Activated naive CD4-positive, alpha-beta T cell treated with anti-CD3 and anti-CD28 coated beads, Interleukin-2, amount 10 ng/mL, durations not matched to agents 7 days and 5 days (primary cell): ENCODE measurements at regions not wholly inside any gene's neighbourhood (a gene's known extent, or its start where the extent isn't known, plus 50 kb on each side); places are given as distances from the start of the nearest gene placed in this dataset.
"Not testable (repeated sequence)": the region's sequence is repeated elsewhere in the genome, so short reads cannot be mapped to it uniquely, and the experiment has no call there.

Source experiments
- CTCF ChIA-PET: fragments of 350-600 bp; sonication (Branson Sonifier 250); formaldehyde crosslinking; loops from one replicate; lab custom pipeline; 2021; ENCODE audit warnings: antibody characterized with exemption; lab: Charles Lee
- DNase-seq: peaks from one replicate; pipeline ENCODE4 v3.0.0-alpha.2; 2020
- H3K27ac Mint-ChIP-seq: one replicate; pipeline ENCODE4 v1.8.0; 2021; ENCODE audit warnings: mild to moderate bottlenecking, moderate library complexity, mixed read lengths
- H3K27me3 Mint-ChIP-seq: one replicate; pipeline ENCODE4 v1.8.0; 2021; ENCODE audit warnings: mild to moderate bottlenecking, mixed read lengths
- H3K36me3 Mint-ChIP-seq: one replicate; pipeline ENCODE4 v1.8.0; 2021; ENCODE audit warnings: mixed read lengths
- H3K4me1 Mint-ChIP-seq: one replicate; pipeline ENCODE4 v1.8.0; 2021; ENCODE audit warnings: mixed read lengths
- H3K4me3 Mint-ChIP-seq: one replicate; pipeline ENCODE4 v1.8.0; 2021; ENCODE audit warnings: mild to moderate bottlenecking, moderate library complexity, mixed read lengths
- H3K9me3 Mint-ChIP-seq: one replicate; pipeline ENCODE4 v1.8.0; 2021; ENCODE audit warnings: mixed read lengths

GRCh38 chr2:239819091-239819973 lies 205.8 kb downstream of the NDUFA10 start:
- Mint-ChIP-seq H3K27ac (no peak overlapping the region), H3K4me3 (no peak overlapping the region), H3K27me3 (peaks cover 23% of the 10 kb centered on the region), H3K4me1 (no peaks in the 10 kb centered on the region), H3K9me3 (no peaks in the 10 kb centered on the region), H3K36me3 (no peaks in the 10 kb centered on the region)
- no peak for DNase-seq
- CTCF ChIA-PET = no interaction called here

DNA sequence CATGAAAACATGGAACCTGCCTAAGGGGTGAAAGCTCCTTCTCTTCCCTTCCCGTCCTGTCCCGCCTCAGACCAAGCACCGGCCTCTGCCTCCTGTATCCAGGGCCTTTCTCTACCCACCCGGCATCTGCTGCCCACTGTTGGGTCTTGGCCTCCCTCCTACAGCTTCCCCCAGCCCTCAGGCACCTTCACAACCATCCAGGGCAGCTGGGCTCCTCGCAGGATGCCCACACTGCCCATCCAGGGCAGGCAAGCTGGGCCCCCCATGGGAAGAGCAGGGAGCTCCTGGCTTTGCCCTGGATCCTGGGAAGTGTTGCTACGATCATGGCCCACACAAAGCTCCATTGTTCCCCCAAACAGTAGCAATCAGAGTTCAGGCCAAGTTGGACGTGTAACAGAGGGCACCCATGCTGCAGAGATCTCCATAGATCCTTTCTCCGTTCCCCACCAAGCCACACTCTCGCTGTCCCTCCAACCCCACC lies 206.6 kb downstream of the NDUFA10 start:
- H3K27ac Mint-ChIP-seq = no peak overlapping the region
- CTCF ChIA-PET = no interaction called here

DNA sequence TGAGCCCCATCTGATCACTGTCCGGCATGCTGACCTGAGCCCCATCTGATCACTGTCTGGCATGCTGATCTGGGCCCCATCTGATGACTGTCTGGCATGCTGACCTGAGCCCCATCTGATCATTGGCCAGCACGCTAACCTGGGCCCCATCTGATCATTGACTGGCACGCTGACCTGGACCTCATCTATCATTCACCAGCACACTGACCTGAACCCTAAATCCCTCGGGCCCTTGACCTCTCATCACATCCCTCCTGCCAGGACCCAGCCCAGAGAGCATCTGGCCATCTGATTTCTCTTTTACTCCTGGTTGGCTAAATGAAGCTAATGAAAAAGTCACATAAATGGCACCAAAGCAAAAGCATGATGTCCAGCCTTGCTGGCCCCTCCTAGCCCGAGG lies 207.1 kb downstream of the NDUFA10 start:
- Mint-ChIP-seq H3K9me3 (no peaks in the 10 kb centered on the region), H3K27me3 (peaks cover 21% of the 10 kb centered on the region), H3K4me3 (no peak overlapping the region), H3K36me3 (no peaks in the 10 kb centered on the region), H3K27ac (no peak overlapping the region), H3K4me1 (no peaks in the 10 kb centered on the region)
- DNase-seq = no peak
- CTCF ChIA-PET = no interaction called here

More for the DNA sequence above, 206.6 kb downstream of the NDUFA10 start:
- Mint-ChIP-seq H3K36me3 (no peaks in the 10 kb centered on the region), H3K4me3 (no peak overlapping the region), H3K9me3 (no peaks in the 10 kb centered on the region), H3K4me1 (no peaks in the 10 kb centered on the region), H3K27me3 (peaks cover 21% of the 10 kb centered on the region)
- no peak for DNase-seq

- CTCF ChIA-PET, H3K27ac Mint-ChIP-seq, H3K36me3 Mint-ChIP-seq, H3K4me3 Mint-ChIP-seq, DNase-seq, H3K9me3 Mint-ChIP-seq, H3K4me1 Mint-ChIP-seq: not testable (repeated sequence)
- H3K27me3 Mint-ChIP-seq = peaks cover 21% of the 10 kb centered on the region
Measured at GRCh38 chr2:239817468-239818031, 207.6 kb downstream of the NDUFA10 start.

DNA sequence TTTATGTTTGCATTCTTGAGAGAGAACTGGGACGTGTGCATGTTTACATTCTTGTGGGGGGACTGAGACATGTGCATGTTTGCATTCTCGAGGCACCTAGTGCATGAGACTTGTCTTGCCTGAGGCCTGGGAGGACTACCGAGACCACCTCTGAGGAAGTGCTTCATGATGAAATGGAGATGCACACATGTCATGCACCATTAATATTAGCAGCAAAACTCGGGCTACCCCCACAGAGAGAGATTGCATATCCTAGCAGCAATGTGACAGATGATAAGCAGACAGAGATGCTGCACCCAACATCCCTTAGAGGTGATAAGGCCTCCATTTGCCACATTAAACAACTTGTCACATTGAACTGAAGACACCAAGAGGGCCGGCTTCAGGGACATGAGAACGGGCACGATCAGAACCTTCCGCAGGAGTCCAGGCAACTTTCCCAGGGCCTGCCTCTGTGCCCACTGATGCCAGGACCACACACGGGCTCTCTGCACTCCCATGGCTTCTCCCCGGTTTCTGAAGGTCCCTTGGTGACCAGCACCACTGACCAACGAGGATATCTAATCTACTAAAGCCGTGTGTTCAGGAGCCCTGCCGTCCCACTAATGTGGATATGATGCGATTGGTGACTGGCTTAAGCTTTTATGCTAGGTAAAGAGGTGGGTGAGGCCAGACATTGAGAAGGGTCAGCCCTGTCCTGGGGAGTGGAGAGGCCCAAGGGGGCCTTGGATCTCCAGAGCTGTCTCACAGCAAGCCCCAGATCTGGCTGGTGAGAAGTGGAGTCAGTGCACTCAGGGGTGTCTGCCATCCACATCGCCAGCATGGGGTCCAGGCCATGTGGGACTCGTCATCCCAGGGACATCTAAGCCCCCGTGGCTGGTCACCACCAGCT lies 208.3 kb downstream of the NDUFA10 start:
- Mint-ChIP-seq H3K9me3 (no peaks in the 10 kb centered on the region), H3K36me3 (no peaks in the 10 kb centered on the region), H3K4me1 (no peaks in the 10 kb centered on the region), H3K27ac (no peak overlapping the region), H3K27me3 (peaks cover 17% of the 10 kb centered on the region), H3K4me3 (no peak overlapping the region)
- DNase-seq = no peak
- CTCF ChIA-PET = no interaction called here

DNA sequence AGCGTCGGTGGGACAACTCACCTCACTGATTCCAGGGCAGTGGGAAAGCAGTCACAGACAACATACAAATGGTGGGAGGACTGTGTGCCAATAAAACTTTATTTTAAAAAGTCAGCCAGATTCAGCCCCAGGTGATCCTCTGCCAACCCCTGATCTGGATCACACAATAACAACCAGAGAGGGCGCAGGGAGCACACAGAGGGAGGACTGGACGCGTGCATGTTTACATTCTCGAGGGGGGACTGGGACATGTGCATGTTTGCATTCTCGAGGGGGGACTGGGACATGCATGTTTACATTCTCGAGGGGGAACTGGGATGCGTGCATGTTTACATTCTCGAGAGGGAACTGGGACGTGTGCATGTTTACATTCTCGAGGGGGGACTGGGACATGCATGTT lies 209.5 kb downstream of the NDUFA10 start:
- Mint-ChIP-seq H3K9me3 (no peaks in the 10 kb centered on the region), H3K27ac (no peak overlapping the region), H3K4me3 (no peak overlapping the region), H3K36me3 (no peaks in the 10 kb centered on the region), H3K4me1 (no peaks in the 10 kb centered on the region), H3K27me3 (peaks cover 7% of the 10 kb centered on the region)
- DNase-seq = no peak
- CTCF ChIA-PET = no interaction called here

- no peak overlapping the region for H3K27ac Mint-ChIP-seq
- peaks cover 4% of the 10 kb centered on the region for H3K27me3 Mint-ChIP-seq
- H3K4me1 Mint-ChIP-seq = no peaks in the 10 kb centered on the region
- no peaks in the 10 kb centered on the region for H3K9me3 Mint-ChIP-seq
- CTCF ChIA-PET = no interaction called here
- DNase-seq = no peak
- H3K4me3 Mint-ChIP-seq = no peak overlapping the region
- no peaks in the 10 kb centered on the region for H3K36me3 Mint-ChIP-seq
Measured at GRCh38 chr2:239814861-239815601, 210.1 kb downstream of the NDUFA10 start.

- Mint-ChIP-seq H3K27me3 (no peaks in the 10 kb centered on the region), H3K4me1 (no peaks in the 10 kb centered on the region), H3K4me3 (no peak overlapping the region), H3K36me3 (no peaks in the 10 kb centered on the region), H3K9me3 (no peaks in the 10 kb centered on the region), H3K27ac (no peak overlapping the region)
- CTCF ChIA-PET = no interaction called here
- DNase-seq = no peak
Measured at GRCh38 chr2:239814116-239814860, 210.9 kb downstream of the NDUFA10 start.

DNA sequence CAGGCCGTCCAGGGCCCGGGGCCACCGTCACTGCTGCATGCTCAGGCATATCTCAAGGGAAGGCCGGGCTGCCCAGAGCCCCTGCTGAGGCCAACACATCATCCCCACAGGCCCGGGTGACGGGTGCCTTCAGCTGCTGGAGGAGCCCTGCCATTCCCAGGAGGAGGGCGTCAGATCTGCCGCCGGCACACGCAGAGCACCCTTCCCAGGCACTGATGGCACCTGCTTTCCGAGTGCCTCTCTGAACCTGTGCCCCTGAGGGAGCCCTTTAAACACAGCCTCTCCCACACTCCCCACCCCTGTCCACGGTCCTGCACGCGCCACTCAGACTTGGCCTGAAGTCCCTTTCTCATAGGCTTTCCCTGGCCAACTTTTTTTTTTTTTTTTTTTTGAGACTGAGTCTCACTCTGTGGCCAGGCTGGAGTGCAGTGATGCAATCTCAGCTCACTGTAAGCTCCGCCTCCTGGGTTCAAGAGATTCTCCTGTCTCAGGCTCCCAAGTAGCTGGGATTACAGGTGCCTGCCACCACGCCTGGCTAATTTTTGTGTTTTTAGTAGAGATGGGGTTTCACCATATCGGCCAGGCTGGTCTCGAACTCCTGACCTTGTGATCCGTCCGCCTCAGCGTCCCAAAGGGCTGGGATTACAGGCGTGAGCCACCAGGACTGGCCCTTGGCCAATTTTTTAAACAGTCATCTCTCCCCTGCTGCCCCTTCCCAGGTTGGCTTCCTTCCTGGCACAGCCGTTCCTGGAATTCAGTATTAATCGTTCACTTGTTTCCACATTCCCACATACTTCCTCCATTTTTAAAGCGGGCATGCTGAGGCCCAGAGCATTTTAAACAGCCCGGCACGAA lies 211.7 kb downstream of the NDUFA10 start:
- no peaks in the 10 kb centered on the region for H3K36me3 Mint-ChIP-seq
- no peak overlapping the region for H3K27ac Mint-ChIP-seq
- no peak for DNase-seq
- CTCF ChIA-PET = no interaction called here
- H3K4me1 Mint-ChIP-seq = no peaks in the 10 kb centered on the region
- no peaks in the 10 kb centered on the region for H3K9me3 Mint-ChIP-seq
- no peaks in the 10 kb centered on the region for H3K27me3 Mint-ChIP-seq
- H3K4me3 Mint-ChIP-seq = no peak overlapping the region

DNA sequence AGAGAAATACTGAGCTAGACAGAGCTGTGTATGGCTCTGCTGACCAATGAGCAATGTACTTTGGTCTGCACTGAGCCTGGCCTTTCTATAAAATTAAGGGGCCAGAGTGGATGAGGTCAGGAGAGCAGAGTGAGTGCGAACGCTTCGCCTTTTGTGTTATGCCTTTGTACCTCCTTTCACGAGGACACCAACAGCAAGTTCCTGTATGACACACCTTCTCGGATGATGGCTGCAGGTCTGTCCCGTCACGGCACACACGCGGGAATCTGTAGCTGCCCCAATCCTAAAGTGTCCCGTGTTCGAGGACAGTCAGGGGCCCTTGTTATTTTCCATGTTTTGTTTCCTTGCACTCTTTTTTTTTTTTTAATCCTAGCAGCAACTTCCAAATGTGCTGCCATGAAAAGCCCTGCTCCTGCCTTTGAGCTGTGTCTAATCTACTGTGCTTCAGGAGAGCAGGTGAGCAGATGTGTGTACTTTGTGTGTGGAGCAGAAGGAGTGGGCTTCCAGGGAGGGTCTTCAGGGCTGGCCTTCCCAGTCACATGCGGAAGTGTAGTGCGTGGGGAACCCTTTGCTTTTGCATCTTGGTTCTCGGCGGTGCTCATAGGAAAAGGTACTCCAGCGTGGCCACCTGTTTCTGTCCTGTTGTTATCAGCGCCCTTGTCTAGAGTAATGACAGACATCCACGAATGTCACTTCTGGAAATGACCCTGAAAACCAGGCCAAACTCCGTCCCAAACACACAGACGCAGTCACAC lies 213.2 kb downstream of the NDUFA10 start:
- Mint-ChIP-seq H3K27me3 (peaks cover 2% of the 10 kb centered on the region), H3K27ac (no peak overlapping the region), H3K36me3 (no peaks in the 10 kb centered on the region), H3K4me3 (no peak overlapping the region), H3K9me3 (no peaks in the 10 kb centered on the region), H3K4me1 (no peaks in the 10 kb centered on the region)
- CTCF ChIA-PET = no interaction called here
- no peak for DNase-seq

DNA sequence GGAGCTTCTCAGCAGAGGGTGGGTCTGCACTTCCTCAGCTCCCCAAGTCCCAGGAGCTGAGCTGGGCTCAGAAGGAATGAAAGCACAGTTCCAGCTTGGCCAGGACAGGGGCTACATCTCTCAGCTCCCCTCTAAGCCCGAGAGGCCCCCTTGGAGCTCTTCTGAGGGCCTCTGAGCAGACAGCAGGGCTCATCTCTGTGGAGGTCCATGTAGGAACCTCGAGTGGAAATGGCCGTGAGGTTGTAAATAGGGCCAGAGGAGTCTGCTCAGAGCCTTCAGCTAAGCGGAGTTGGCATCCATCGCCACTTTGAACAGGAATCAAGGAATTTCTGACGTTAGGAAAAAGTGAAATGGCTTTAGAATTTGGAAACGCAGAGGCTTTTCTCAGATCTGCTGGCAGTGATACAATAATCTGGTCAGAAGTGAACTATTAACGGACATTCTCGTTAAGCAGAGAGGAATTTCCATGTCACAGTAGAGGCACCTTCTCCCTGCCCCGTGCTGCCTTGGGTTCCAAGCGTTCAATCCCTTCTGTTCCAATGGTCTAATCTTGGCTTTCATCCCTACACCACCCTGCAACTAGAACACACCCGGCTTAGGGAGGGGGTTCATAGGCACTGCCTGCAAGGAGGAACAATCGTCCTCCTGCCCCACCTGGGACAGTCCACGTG lies 213.9 kb downstream of the NDUFA10 start:
- CTCF ChIA-PET = interaction anchor here (1.0 kb wide), 1 partner anchor 12 kb away, joined by 3 read pairs; no protein-coding TSS in a partner anchor

GRCh38 chr2:239809391-239809790 lies 215.8 kb downstream of the NDUFA10 start:
- no peak overlapping the region for H3K4me3 Mint-ChIP-seq
- no peak overlapping the region for H3K27ac Mint-ChIP-seq
- peaks cover 6% of the 10 kb centered on the region for H3K27me3 Mint-ChIP-seq
- H3K9me3 Mint-ChIP-seq = no peaks in the 10 kb centered on the region
- no peaks in the 10 kb centered on the region for H3K4me1 Mint-ChIP-seq
- CTCF ChIA-PET = no interaction called here
- DNase-seq = no peak
- no peaks in the 10 kb centered on the region for H3K36me3 Mint-ChIP-seq

More for the DNA sequence above, 213.9 kb downstream of the NDUFA10 start:
- H3K27me3 Mint-ChIP-seq = peaks cover 5% of the 10 kb centered on the region
- H3K9me3 Mint-ChIP-seq = no peaks in the 10 kb centered on the region
- no peaks in the 10 kb centered on the region for H3K4me1 Mint-ChIP-seq
- DNase-seq = no peak
- H3K36me3 Mint-ChIP-seq = no peaks in the 10 kb centered on the region
- no peak overlapping the region for H3K4me3 Mint-ChIP-seq
- no peak overlapping the region for H3K27ac Mint-ChIP-seq
